ENCODE measurements at regions not wholly inside any gene's neighbourhood (a gene's known extent, or its start where the extent isn't known, plus 50 kb on each side); places are given as distances from the start of the nearest gene placed in this dataset.

DNA sequence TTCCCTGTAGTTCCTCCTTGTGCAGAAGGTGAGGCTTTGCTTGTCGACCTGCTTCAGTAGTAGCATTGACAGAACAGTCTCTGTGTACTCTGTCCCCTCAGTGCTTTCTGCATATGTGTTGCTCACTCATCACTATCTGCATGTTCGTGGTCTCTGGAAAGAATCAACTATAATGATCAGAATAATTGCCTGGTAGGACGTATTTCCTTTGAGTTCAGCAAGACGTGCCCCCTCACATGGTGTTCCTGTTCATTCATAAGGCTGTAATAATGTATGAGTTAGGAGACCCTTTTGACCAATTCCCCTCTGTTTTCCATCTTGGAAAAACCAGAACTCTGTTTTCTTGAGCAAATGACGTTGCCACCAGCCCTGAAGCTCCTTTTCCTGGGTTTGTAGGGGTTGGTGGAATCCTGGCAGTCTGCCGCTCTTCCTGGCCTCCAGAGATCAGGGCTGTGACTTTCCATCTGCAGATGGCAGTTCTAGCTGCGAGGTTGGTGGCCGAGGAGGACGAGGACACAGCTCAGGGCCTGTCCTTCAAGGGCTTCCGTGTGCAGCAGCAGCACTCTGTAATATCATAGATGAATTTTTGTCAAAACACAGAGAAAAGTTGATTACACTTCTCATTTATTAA, 61.9 kb downstream of the EXOSC2 start:
- Histone ChIP-seq H3K27ac (no peak overlapping the region), H3K4me3 (no peak overlapping the region), H3K4me1 (peaks cover 3 to 18% (median 4%) of the 10 kb centered on the region in 4 donors), H3K36me3 (no peaks in the 10 kb centered on the region), H3K27me3 (no peaks in the 10 kb centered on the region), H3K9me3 (no peaks in the 10 kb centered on the region)
- TF ChIP-seq, protein P1, sequence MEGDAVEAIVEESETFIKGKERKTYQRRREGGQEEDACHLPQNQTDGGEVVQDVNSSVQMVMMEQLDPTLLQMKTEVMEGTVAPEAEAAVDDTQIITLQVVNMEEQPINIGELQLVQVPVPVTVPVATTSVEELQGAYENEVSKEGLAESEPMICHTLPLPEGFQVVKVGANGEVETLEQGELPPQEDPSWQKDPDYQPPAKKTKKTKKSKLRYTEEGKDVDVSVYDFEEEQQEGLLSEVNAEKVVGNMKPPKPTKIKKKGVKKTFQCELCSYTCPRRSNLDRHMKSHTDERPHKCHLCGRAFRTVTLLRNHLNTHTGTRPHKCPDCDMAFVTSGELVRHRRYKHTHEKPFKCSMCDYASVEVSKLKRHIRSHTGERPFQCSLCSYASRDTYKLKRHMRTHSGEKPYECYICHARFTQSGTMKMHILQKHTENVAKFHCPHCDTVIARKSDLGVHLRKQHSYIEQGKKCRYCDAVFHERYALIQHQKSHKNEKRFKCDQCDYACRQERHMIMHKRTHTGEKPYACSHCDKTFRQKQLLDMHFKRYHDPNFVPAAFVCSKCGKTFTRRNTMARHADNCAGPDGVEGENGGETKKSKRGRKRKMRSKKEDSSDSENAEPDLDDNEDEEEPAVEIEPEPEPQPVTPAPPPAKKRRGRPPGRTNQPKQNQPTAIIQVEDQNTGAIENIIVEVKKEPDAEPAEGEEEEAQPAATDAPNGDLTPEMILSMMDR (IDR thresholded peaks at IDR 0.05): no peak
- in situ Hi-C loops (cut with MboI; ENCODE audit: low pct_ligation_motif_present in 1 of 4, low pct_unique_long_range_greater_than_20kb in 1 of 4, low sequenced_read_pairs in 3 of 4) (loop anchor here in 1 of 4 donors (25.0 kb wide), 1 partner anchor 107 kb away; no protein-coding TSS in a partner anchor), intact Hi-C loops (cut with DNase I; ENCODE audit: low total_unique reads) (no loop called here)
- no peak for DNase-seq
- WGBS, 2 donors (ENCODE audit: low coverage in 1 of 2): 75 to 82% methylated on average over 7 to 10 of the region's 10 CpGs

DNA sequence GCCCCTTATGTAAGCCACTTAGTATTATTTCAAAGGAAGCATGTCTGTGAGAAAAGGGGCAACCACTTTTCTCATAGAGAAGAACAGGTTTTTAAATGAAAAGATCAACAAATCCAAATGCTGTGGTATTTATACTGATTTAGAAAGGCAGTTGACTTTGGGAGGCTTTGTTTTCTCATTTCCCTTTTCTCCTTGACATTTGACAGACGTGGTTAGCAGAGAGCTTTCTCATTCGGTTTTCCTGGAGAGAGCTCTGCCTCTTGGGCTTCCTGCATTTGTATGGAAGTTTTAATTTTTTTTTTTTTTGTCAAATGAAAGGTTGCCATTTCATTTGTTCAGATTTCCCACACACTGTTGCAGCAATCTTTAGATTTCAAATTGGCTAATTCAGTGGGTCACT, 62.5 kb downstream of the EXOSC2 start:
- H3K4me3 ChIP-seq: no peak overlapping the region
- H3K27me3 ChIP-seq: no peaks in the 10 kb centered on the region
- no peak for DNase-seq
- TF ChIP-seq POLR2A (IDR thresholded peaks at IDR 0.05) (no peak), EP300 (IDR thresholded peaks at IDR 0.05; ENCODE audit: low read depth) (no peak), POLR2AphosphoS5 (IDR thresholded peaks at IDR 0.05) (no peak)
- TF ChIP-seq, protein P1 (IDR thresholded peaks at IDR 0.05): no peak
- 23 to 32% methylated on average over 2 of the region's 2 CpGs for WGBS, 2 donors (ENCODE audit: low coverage in 1 of 2)
- no peak overlapping the region for H3K27ac ChIP-seq
- H3K36me3 ChIP-seq: no peaks in the 10 kb centered on the region
- in situ Hi-C loops (cut with MboI; ENCODE audit: low pct_ligation_motif_present in 1 of 4, low pct_unique_long_range_greater_than_20kb in 1 of 4, low sequenced_read_pairs in 3 of 4) (loop anchor here in 1 of 4 donors (25.0 kb wide), 1 partner anchor 106 kb away; no protein-coding TSS in a partner anchor), intact Hi-C loops (cut with DNase I; ENCODE audit: low total_unique reads) (no loop called here)
- no peaks in the 10 kb centered on the region for H3K9me3 ChIP-seq
- H3K4me1 ChIP-seq: peaks cover 3 to 18% (median 4%) of the 10 kb centered on the region in 4 donors

DNA sequence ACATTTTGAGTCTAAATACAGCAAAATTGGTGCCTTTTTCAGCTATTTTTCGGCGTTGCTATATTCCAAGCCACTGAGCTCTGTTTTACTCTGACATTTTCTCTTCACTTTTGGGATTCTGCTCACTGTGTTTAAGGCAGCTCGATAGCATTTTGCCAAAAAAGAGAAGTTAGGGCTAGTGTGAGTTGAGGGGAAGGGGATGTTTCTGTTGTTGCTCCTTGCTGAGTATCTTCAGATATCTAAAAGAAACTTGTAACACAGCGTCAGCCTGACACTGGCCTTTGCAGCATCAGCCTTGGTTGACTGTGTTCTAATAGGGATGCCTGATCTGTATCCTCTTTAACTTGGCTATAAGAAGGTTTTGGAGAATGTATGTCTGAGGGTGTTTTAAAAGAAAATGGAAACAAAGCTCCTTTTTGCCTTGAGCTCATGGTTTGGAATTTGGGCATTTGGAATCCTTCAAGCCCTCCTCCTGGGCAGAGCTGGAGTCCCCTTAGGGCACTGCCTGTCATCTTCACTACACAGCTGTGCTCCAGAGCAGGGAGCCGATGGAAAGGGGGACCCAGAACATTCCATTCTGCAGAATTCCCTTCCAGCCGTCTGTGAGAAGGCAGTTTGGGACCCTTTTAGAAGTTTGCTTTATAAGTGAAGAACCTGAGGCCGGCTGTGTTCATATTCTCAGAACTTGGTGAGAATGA, 63.0 kb downstream of the EXOSC2 start:
- TF ChIP-seq POLR2A (IDR thresholded peaks at IDR 0.05) (no peak), EP300 (IDR thresholded peaks at IDR 0.05; ENCODE audit: low read depth) (no peak), POLR2AphosphoS5 (IDR thresholded peaks at IDR 0.05) (no peak)
- TF ChIP-seq, protein P1 (IDR thresholded peaks at IDR 0.05): no peak
- Histone ChIP-seq H3K4me3 (no peak overlapping the region), H3K27ac (no peak overlapping the region), H3K9me3 (no peaks in the 10 kb centered on the region), H3K4me1 (peaks cover 3 to 18% (median 4%) of the 10 kb centered on the region in 4 donors), H3K36me3 (no peaks in the 10 kb centered on the region), H3K27me3 (no peaks in the 10 kb centered on the region)
- WGBS, 2 donors (ENCODE audit: low coverage in 1 of 2): 74 to 75% methylated on average over 3 to 7 of the region's 7 CpGs
- DNase-seq: no peak
- in situ Hi-C loops (cut with MboI; ENCODE audit: low pct_ligation_motif_present in 1 of 4, low pct_unique_long_range_greater_than_20kb in 1 of 4, low sequenced_read_pairs in 3 of 4) (loop anchor here in 1 of 4 donors (25.0 kb wide), 1 partner anchor 106 kb away; no protein-coding TSS in a partner anchor), intact Hi-C loops (cut with DNase I; ENCODE audit: low total_unique reads) (no loop called here)

DNA sequence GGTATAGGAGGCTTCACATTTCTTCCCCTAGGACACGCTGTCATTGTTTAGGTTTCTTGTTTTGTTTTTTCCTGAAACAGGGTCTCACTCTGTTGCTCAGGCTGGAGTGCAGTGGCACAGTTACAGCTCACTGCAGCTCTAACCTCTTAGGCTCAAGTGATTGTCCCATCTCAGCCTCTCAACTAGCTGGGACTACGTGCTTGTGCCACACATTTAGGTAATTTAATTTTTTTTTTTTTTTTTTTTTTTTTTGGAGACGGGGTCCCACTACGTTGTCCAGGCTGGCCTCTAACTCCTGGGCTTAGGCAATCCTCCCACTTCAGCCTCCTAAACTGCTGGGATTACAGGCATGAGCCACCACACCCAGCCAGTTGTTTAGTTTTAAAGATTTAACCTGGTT, 66.2 kb downstream of the EXOSC2 start:
- no peak for TF ChIP-seq EP300 (IDR thresholded peaks at IDR 0.05; ENCODE audit: low read depth)
- no peak for TF ChIP-seq POLR2A (IDR thresholded peaks at IDR 0.05)
- no peak for TF ChIP-seq POLR2AphosphoS5 (IDR thresholded peaks at IDR 0.05)
- TF ChIP-seq, protein P1 (IDR thresholded peaks at IDR 0.05): no peak
- no peak for DNase-seq
- 82 to 93% methylated on average over 2 to 4 of the region's 4 CpGs for WGBS, 2 donors (ENCODE audit: low coverage in 1 of 2)
- intact Hi-C loops (cut with DNase I; ENCODE audit: low total_unique reads) (loop anchor here (10.0 kb wide), 1 partner anchor 185 kb away; no protein-coding TSS in a partner anchor), in situ Hi-C loops (cut with MboI; ENCODE audit: low pct_ligation_motif_present in 1 of 4, low pct_unique_long_range_greater_than_20kb in 1 of 4, low sequenced_read_pairs in 3 of 4) (loop anchor here in 2 of 4 donors (10.0 to 25.0 kb wide), 2 partner anchors 45 to 103 kb away; no protein-coding TSS in a partner anchor)
- Histone ChIP-seq H3K4me1 (peaks cover 3 to 29% (median 5%) of the 10 kb centered on the region in 4 donors), H3K27me3 (no peaks in the 10 kb centered on the region), H3K36me3 (no peaks in the 10 kb centered on the region), H3K9me3 (no peaks in the 10 kb centered on the region), H3K4me3 (no peak overlapping the region), H3K27ac (no peak overlapping the region)
